Activated T-cell treated with anti-CD3 and anti-CD28 coated beads, Interleukin-2, amount 50 U/mL, for 4 hours (primary cell): ENCODE measurements at regions not wholly inside any gene's neighbourhood (a gene's known extent, or its start where the extent isn't known, plus 50 kb on each side); places are given as distances from the start of the nearest gene placed in this dataset.

Source experiments
- ATAC-seq, 2 donors: fragments of 200-7000 bp; cut with Tn5 transposase; one replicate each; pipeline ENCODE4 v1.10.0; 2021
- DNase-seq: peaks from one replicate; pipeline ENCODE4 v3.0.0-alpha.2; 2020
- H3K27me3 Mint-ChIP-seq: one replicate; pipeline ENCODE4 v1.8.0; 2021; ENCODE audit warnings: low read depth, mixed read lengths
- H3K36me3 Mint-ChIP-seq: one replicate; pipeline ENCODE4 v1.8.0; 2022; ENCODE audit warnings: mixed read lengths; ENCODE audit not compliant: insufficient read depth
- H3K4me1 Mint-ChIP-seq: one replicate; pipeline ENCODE4 v1.8.0; 2021; ENCODE audit warnings: low read depth, mixed read lengths
- H3K4me3 Mint-ChIP-seq: one replicate; pipeline ENCODE4 v1.8.0; 2021; ENCODE audit warnings: mild to moderate bottlenecking, moderate library complexity, mixed read lengths
- H3K9me3 Mint-ChIP-seq: one replicate; pipeline ENCODE4 v1.8.0; 2021; ENCODE audit warnings: mixed read lengths

DNA sequence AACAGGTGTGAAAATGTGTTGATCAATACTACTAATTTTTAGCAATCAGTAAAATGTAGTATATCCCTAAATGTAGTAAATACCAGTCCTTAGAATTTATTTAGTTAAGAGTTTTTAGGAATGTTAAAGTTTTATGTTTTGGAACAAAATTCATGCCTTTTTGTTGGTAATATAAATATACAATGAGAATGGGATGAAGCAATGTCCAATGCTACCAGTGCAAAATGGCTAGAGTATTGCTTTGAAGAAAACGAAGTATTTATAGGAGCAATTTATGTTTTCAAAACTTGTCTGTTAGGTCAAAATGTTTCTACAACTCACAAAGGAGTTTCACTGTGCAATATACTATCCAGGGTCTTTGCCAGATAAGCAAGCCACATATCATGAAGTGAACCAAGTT is 851.5 kb downstream of the PCDH18 start:
- no peak for ATAC-seq
- Mint-ChIP-seq H3K4me3 (no peak overlapping the region), H3K27me3 (no peaks in the 10 kb centered on the region), H3K36me3 (no peaks in the 10 kb centered on the region), H3K9me3 (no peaks in the 10 kb centered on the region), H3K4me1 (no peaks in the 10 kb centered on the region)
- DNase-seq = no peak

DNA sequence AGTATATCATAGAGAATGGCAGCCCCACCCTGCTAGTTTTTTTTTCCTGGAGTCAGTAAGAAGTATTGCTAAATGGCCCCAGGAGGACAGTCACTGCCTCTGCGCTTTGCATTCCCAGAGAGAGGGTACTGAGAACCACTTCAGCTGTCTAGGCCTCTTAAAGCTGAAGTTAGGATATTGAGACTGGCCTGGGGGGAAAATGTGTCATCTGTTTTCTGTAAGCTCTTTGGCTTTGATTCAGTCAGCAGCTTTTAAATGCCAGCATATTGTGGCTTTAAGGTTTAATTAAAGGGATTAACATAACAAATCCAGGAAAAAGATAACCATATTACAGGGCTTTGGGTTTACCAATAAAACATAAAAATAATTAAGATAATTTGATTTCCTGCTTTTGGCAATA is 852.0 kb downstream of the PCDH18 start:
- DNase-seq (no peak), ATAC-seq (no peak)
- no peaks in the 10 kb centered on the region for H3K4me1 Mint-ChIP-seq
- H3K9me3 Mint-ChIP-seq = no peaks in the 10 kb centered on the region
- no peaks in the 10 kb centered on the region for H3K27me3 Mint-ChIP-seq
- H3K4me3 Mint-ChIP-seq = no peak overlapping the region
- H3K36me3 Mint-ChIP-seq = no peaks in the 10 kb centered on the region

GRCh38 chr4:136670265-136670664 is 862.0 kb downstream of the PCDH18 start:
- Mint-ChIP-seq H3K27me3 (no peaks in the 10 kb centered on the region), H3K36me3 (no peaks in the 10 kb centered on the region), H3K4me1 (no peaks in the 10 kb centered on the region), H3K4me3 (no peak overlapping the region), H3K9me3 (peaks cover 4% of the 10 kb centered on the region)
- DNase-seq = no peak
- no peak for ATAC-seq

DNA sequence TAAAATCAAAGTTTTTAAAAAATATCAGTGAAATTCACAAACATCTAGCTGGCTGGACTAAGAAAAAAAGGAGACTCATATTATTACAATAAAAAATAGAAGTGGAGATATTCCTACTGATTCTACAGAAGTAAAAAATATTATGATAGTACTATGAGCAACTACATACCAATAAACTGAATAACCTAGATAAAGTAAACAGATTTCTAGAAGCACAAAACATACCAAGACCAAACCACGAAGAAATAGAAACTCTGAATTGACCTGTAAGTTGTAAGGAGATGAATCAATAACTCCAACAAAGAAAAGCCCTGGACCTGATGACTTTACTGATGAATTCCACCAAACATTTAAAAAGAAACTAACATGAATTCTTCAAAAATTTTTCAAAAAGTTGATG is 867.3 kb downstream of the PCDH18 start:
- ATAC-seq = no peak
- Mint-ChIP-seq H3K27me3 (no peaks in the 10 kb centered on the region), H3K9me3 (peaks cover 3% of the 10 kb centered on the region), H3K4me3 (no peak overlapping the region), H3K36me3 (no peaks in the 10 kb centered on the region), H3K4me1 (no peaks in the 10 kb centered on the region)
- no peak for DNase-seq

DNA sequence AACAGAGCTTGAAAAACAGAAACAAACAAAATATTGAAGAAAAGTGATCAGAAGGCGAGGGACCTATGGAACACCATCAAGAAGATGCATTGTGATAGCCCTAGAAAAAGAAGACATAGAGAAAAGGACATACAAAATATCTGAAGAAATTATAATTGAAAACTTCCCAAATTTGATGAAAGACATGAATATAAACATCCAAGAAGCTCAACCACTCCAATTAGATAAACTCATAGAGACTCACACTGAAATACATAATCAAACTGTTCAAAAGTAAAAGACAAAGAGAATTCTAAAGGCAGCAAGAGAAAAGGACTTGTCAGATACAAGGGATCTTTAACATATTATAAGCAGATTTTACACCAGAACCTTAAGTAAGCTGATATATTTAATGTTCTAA is 869.8 kb downstream of the PCDH18 start:
- ATAC-seq = no peak
- Mint-ChIP-seq H3K4me1 (no peaks in the 10 kb centered on the region), H3K27me3 (no peaks in the 10 kb centered on the region)

GRCh38 chr4:136653640-136654406 is 878.5 kb downstream of the PCDH18 start:
- H3K36me3 Mint-ChIP-seq = no peaks in the 10 kb centered on the region
- peaks cover 3% of the 10 kb centered on the region for H3K9me3 Mint-ChIP-seq
- ATAC-seq (no peak), DNase-seq (no peak)
- no peak overlapping the region for H3K4me3 Mint-ChIP-seq
- no peaks in the 10 kb centered on the region for H3K27me3 Mint-ChIP-seq
- H3K4me1 Mint-ChIP-seq = no peaks in the 10 kb centered on the region

More for the DNA sequence above, 869.8 kb downstream of the PCDH18 start:
- H3K4me3 Mint-ChIP-seq = no peak overlapping the region
- DNase-seq = no peak
- H3K36me3 Mint-ChIP-seq = no peaks in the 10 kb centered on the region
- peaks cover 6% of the 10 kb centered on the region for H3K9me3 Mint-ChIP-seq

DNA sequence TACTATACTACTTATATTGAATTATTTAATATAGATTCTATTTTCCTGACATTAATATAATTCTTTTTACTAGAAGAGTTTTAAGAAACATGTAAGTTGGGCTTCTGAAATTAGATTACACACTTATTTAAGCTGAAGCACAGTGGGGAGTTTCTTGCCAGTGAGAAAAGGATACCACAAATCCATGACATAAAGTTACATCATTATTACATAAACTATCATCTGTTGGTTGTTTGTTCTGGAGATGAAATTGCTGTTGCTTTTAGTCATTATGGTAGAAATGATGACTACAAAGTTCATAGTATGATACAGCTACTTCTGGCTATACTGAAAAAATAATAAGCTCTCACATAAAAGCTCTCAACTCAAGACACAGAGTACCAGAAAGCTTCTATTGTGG is 880.4 kb downstream of the PCDH18 start:
- ATAC-seq = no peak
- no peaks in the 10 kb centered on the region for H3K4me1 Mint-ChIP-seq
- H3K4me3 Mint-ChIP-seq = no peak overlapping the region
- no peaks in the 10 kb centered on the region for H3K9me3 Mint-ChIP-seq
- H3K27me3 Mint-ChIP-seq = no peaks in the 10 kb centered on the region
- no peak for DNase-seq
- no peaks in the 10 kb centered on the region for H3K36me3 Mint-ChIP-seq

DNA sequence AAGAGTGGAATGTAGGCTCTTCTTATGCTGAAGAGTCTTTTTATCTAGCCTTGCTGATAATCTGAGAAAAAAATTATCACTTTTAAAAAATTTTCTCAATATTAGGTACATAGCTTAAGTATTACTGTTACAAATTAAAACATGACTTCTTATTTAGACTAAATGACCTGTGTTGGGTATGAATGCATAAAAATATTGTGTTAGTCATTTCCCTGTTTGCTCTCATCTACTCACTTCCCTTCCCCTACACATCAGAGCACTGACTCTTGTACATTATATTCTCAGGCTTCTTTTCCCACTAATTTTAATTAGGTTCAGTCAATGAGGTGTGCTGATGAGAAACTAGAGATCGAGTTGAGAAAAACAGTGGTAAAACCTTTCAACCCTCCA is 881.0 kb downstream of the PCDH18 start:
- no peaks in the 10 kb centered on the region for H3K9me3 Mint-ChIP-seq
- H3K4me1 Mint-ChIP-seq = no peaks in the 10 kb centered on the region
- H3K36me3 Mint-ChIP-seq = no peaks in the 10 kb centered on the region
- ATAC-seq (no peak), DNase-seq (no peak)
- H3K27me3 Mint-ChIP-seq = no peaks in the 10 kb centered on the region
- H3K4me3 Mint-ChIP-seq = no peak overlapping the region

GRCh38 chr4:136650541-136651277 is 881.6 kb downstream of the PCDH18 start:
- ATAC-seq = no peak
- Mint-ChIP-seq H3K9me3 (no peaks in the 10 kb centered on the region), H3K4me3 (no peak overlapping the region), H3K36me3 (no peaks in the 10 kb centered on the region), H3K27me3 (no peaks in the 10 kb centered on the region), H3K4me1 (no peaks in the 10 kb centered on the region)
- no peak for DNase-seq

DNA sequence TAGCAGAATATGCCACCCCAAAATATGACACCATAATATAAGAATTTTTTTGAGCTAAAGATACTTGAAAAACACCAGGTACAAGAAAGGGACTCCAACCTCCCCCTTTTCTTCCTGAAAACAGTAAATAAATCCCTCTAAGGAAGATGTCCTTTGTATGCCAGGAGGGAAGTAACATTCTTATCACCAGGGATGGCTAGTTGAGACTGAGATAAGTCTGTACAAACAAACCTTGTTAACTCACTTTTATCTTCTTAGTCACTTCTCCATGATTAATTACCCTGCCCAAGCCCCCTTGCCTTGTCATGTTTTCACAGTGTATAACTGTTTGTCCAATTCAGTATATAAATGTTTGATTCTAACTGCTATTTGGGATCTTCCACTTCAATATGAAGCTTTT is 888.0 kb downstream of the PCDH18 start:
- no peak overlapping the region for H3K4me3 Mint-ChIP-seq
- ATAC-seq (no peak), DNase-seq (no peak)
- H3K27me3 Mint-ChIP-seq = no peaks in the 10 kb centered on the region
- H3K4me1 Mint-ChIP-seq = no peaks in the 10 kb centered on the region
- H3K36me3 Mint-ChIP-seq = no peaks in the 10 kb centered on the region
- H3K9me3 Mint-ChIP-seq = no peaks in the 10 kb centered on the region

DNA sequence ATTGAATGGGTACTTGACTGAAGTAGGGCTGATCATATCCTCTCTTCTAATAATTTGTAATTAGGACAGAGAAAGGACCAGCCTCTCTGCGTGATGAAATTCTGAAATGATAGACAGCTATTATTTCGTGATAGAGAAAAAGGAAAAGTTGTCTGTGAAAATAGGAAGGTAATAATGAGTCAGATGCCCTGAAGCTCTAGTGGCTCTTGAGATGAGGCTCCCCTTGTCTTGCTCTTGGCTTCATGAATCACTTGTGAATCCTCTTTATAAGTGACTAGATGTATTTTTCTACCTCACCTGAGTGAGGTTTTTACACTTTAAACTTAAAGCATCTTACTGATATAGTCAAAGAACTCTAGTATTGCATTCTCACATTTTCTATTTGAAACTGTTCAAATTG is 888.9 kb downstream of the PCDH18 start:
- Mint-ChIP-seq H3K27me3 (no peaks in the 10 kb centered on the region), H3K4me1 (no peaks in the 10 kb centered on the region), H3K9me3 (no peaks in the 10 kb centered on the region), H3K4me3 (no peak overlapping the region), H3K36me3 (no peaks in the 10 kb centered on the region)
- no peak for DNase-seq
- ATAC-seq = no peak

GRCh38 chr4:136637071-136637777 is 895.1 kb downstream of the PCDH18 start:
- ATAC-seq (no peak), DNase-seq (no peak)
- no peaks in the 10 kb centered on the region for H3K27me3 Mint-ChIP-seq
- no peaks in the 10 kb centered on the region for H3K9me3 Mint-ChIP-seq
- H3K4me3 Mint-ChIP-seq = no peak overlapping the region
- no peaks in the 10 kb centered on the region for H3K4me1 Mint-ChIP-seq
- H3K36me3 Mint-ChIP-seq = no peaks in the 10 kb centered on the region

DNA sequence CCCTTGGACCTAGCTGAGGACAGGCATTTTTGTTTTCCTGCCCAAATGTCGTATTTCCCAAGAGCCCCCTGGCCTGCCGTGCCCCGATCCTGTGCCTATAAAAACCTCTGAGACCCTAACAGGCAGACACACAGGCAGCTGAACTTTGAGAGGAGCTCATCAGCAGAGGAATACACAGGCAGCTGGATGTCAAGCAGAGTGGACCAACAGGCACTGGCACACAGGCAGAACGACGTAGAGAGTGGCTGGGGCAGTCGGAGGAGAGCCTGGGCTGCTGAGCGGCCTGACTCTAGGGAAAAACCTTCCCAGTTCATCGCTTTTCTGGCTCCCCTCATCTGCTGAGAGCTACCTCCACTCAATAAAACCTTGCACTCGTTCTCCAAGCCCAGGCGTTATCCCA is 896.1 kb downstream of the PCDH18 start:
- Mint-ChIP-seq H3K4me3 (no peak overlapping the region), H3K27me3 (no peaks in the 10 kb centered on the region), H3K4me1 (no peaks in the 10 kb centered on the region), H3K9me3 (no peaks in the 10 kb centered on the region), H3K36me3 (no peaks in the 10 kb centered on the region)
- ATAC-seq = no peak
- no peak for DNase-seq

DNA sequence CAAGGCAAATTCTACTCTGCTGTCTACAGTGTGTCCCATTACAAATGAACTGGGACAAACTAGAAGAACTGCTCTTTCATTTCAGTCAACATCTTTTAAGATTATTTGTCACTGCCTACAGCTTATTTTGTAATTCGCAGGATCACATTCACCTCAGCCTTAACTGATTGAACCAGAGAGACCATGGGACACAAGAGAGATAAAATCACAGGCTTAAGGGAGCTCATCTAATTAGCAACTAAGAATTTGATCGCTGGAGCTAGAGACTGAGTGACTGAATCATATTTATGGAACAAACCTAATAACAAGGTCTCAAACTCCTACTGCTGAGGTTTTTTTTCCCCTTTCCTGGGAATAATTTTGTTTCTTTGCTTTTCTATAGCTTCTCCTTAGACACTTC is 898.2 kb downstream of the PCDH18 start:
- Mint-ChIP-seq H3K4me3 (no peak overlapping the region), H3K9me3 (no peaks in the 10 kb centered on the region), H3K4me1 (no peaks in the 10 kb centered on the region), H3K27me3 (no peaks in the 10 kb centered on the region), H3K36me3 (no peaks in the 10 kb centered on the region)
- DNase-seq (no peak), ATAC-seq (no peak)

GRCh38 chr4:136599890-136600289 is 932.4 kb downstream of the PCDH18 start:
- ATAC-seq (no peak), DNase-seq (no peak)
- Mint-ChIP-seq H3K9me3 (peaks cover 13% of the 10 kb centered on the region), H3K36me3 (no peaks in the 10 kb centered on the region), H3K4me3 (no peak overlapping the region), H3K4me1 (no peaks in the 10 kb centered on the region), H3K27me3 (no peaks in the 10 kb centered on the region)
